ENCODE measurements at regions not wholly inside any gene's neighbourhood (a gene's known extent, or its start where the extent isn't known, plus 50 kb on each side); places are given as distances from the start of the nearest gene placed in this dataset.

GRCh38 chr5:155140646-155141045 is 127.1 kb downstream of the KIF4B start:
- TF ChIP-seq ZC3H11A (IDR thresholded peaks at IDR 0.05) (no peak), CEBPB (IDR thresholded peaks at IDR 0.05) (no peak), CHD2 (IDR thresholded peaks at IDR 0.05; ENCODE audit: low read length, partially characterized antibody) (no peak), FOSL2 (IDR thresholded peaks at IDR 0.05) (no peak), FOSL2 (CRISPR knock-in tag; IDR thresholded peaks at IDR 0.05) (no peak), MAFK (IDR thresholded peaks at IDR 0.05; ENCODE audit: partially characterized antibody) (no peak), PHF8 (IDR thresholded peaks at IDR 0.05; ENCODE audit: borderline replicate concordance, low read depth) (no peak), ZNF302 (CRISPR knock-in tag; IDR thresholded peaks at IDR 0.05) (no peak), ELK1 (IDR thresholded peaks at IDR 0.05; ENCODE audit: low read depth, low read length) (no peak), SREBF2 (IDR thresholded peaks at IDR 0.05) (no peak), TFCP2L1 (CRISPR knock-in tag; IDR thresholded peaks at IDR 0.05) (no peak), HOXA7 (CRISPR knock-in tag; IDR thresholded peaks at IDR 0.05) (no peak), EHMT2 (IDR thresholded peaks at IDR 0.05; ENCODE audit: low read depth) (no peak)
- DNase-seq (ENCODE audit: low read depth in 1 of 2, low spot score in 1 of 2) = no peak
- H3K27ac ChIP-seq = no peak overlapping the region
- ChIA-PET CTCF (interaction anchor here (0.7 to 1.2 kb wide), 3 partner anchors 89 to 1991 kb away, joined by 3 to 5 read pairs (median 4); no protein-coding TSS in a partner anchor), POLR2A (no interaction called here)
- 75% methylated on average over 5 of the region's 5 CpGs for WGBS (ENCODE audit: missing lambda C conversion rate)
- H3K4me1 ChIP-seq = no peaks in the 10 kb centered on the region
- no peak for ATAC-seq
- no peak for FAIRE-seq
- no peaks in the 10 kb centered on the region for H3K9me3 ChIP-seq
- H3K4me2 ChIP-seq = no peak overlapping the region
- H3K4me3 ChIP-seq = no peak overlapping the region

- no peaks in the 10 kb centered on the region for H3K4me1 ChIP-seq
- no peak overlapping the region for H3K4me3 ChIP-seq
- TF ChIP-seq POLR2A (IDR thresholded peaks at IDR 0.05; ENCODE audit: low read length) (no peak), HMGXB4 (CRISPR knock-in tag; IDR thresholded peaks at IDR 0.05; ENCODE audit: borderline replicate concordance) (no peak), CBX2 (IDR thresholded peaks at IDR 0.05; ENCODE audit: borderline replicate concordance, low read depth) (no peak), CHD2 (IDR thresholded peaks at IDR 0.05; ENCODE audit: low read length, partially characterized antibody) (no peak), ATOH8 (CRISPR knock-in tag; IDR thresholded peaks at IDR 0.05; ENCODE audit: low read depth) (no peak), MYC (IDR thresholded peaks at IDR 0.05; ENCODE audit: borderline replicate concordance, low read length) (no peak), HOXB13 (CRISPR knock-in tag; IDR thresholded peaks at IDR 0.05; ENCODE audit: low read depth) (no peak), REST (IDR thresholded peaks at IDR 0.05) (no peak), ELK1 (IDR thresholded peaks at IDR 0.05; ENCODE audit: low read depth, low read length) (no peak), RAD21 (conservative IDR thresholded peaks at IDR 0.05 in 1 of 2, IDR thresholded peaks at IDR 0.05 in 1 of 2) (no peak), HES2 (IDR thresholded peaks at IDR 0.05) (no peak)
- no peak overlapping the region for H3K27ac ChIP-seq
- CTCF ChIA-PET = interaction anchor here (4.3 kb wide), 1 partner anchor 172 kb away, joined by 24 read pairs; no protein-coding TSS in a partner anchor
- H3K4me2 ChIP-seq = no peak overlapping the region
- no peaks in the 10 kb centered on the region for H3K9me3 ChIP-seq
- FAIRE-seq (no peak), DNase-seq (ENCODE audit: low read depth in 1 of 2, low spot score in 1 of 2) (no peak), ATAC-seq (no peak)
- POLR2A ChIA-PET = no interaction called here
These were observed 131.4 kb downstream of the KIF4B start for GRCh38 chr5:155144956-155145355.

Data from A549 (cell line).